GM13976 (cell line): ENCODE measurements at regions not wholly inside any gene's neighbourhood (a gene's known extent, or its start where the extent isn't known, plus 50 kb on each side); places are given as distances from the start of the nearest gene placed in this dataset.
A peak's percentile ranks its signal among the peaks of the same experiment; 100 is the strongest.

Experiments
- DNase-seq: peaks from one replicate; pipeline ENCODE4 v3.0.0; 2012; ENCODE audit warnings: low spot score
- CTCF ChIP-seq: IDR thresholded peaks from 2 replicates; pipeline ENCODE4 v1.5.1; 2012; ENCODE audit warnings: borderline replicate concordance, mild to moderate bottlenecking; ENCODE audit not compliant: insufficient read depth; ENCODE audit errors: extremely low read depth, missing control alignments, control extremely low read depth
- in situ Hi-C: fragments of 300-500 bp; cut with MboI; formaldehyde crosslinking; loops from one replicate; pipeline ENCODE4 v1.12.0; 2022; ENCODE audit warnings: low sequenced_read_pairs, mixed read lengths, inconsistent platforms; ENCODE audit not compliant: unreplicated experiment

GRCh38 chr15:70284438-70285214 lies 186.9 kb upstream of the TLE3 start:
- no peak for TF ChIP-seq CTCF
- in situ Hi-C loops, result no loop called here
- no peak for DNase-seq

DNA sequence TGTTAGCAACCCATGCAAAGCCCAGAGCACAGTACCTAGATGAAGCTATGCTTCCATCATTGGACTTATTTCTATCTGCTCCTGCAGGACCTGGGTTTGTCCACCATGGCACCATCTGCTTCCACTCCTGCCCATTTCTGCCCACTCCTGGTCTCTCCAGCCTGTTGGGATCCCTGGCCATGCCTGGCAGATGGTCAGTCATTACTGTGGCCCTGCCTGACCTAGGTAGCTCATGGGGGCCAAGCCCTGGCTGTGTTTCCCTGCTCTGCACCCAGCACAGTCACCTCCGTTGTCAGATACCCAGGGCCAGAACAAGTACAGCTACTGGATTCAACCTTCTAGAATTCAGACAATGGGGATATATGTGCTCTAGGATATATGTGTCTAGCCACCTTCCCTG lies 185.8 kb upstream of the TLE3 start:
- DNase-seq, result no peak
- no peak for TF ChIP-seq CTCF
- in situ Hi-C loops, result no loop called here

DNA sequence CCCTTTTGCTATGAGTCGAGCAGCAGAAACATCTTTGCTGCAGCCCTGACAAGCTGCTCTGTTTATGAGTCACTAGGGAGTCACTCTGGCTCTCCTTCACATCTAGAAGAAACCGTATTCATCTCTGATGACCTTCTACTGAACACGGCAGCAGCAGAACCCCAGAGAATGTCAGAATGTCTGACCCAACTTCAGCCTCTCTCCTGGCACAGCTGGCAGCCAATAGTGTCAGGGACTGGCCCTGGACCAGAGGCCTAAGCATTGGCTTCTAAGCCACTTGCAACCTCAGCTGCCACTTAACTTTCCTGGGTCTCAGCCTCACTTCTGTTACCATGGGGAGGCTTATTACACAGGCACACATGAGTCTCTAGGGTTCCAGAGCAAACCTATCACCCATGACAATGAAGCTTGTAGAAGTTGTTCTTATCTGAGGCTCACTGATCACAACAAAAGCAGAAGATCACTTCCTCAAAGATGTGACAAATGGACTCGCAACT lies 184.1 kb upstream of the TLE3 start:
- no peak for TF ChIP-seq CTCF

GRCh38 chr15:70281261-70281810 lies 183.6 kb upstream of the TLE3 start:
- TF ChIP-seq CTCF, result no peak
- in situ Hi-C loops, result no loop called here
- DNase-seq, result no peak

More for the DNA sequence above, 184.1 kb upstream of the TLE3 start:
- peak; percentile 42 for DNase-seq
- in situ Hi-C loops, result no loop called here

DNA sequence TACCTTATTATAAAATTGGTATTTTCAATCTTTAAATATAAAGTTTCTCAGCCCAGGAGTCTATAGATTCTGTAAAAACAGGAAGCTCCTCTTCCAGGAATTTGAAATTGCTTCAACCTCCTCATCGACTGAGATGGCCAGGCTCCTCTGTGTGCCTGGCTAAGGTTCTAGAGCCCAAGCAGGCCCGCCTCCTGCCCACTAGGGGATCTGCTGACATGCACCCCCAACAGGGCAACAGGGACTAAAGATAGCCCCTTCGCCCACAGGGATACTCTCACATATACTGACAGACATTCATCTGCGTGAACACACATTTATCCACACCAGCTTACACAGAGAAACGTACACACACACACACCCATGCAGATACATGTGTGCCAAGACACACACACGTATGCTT lies 183.1 kb upstream of the TLE3 start:
- TF ChIP-seq CTCF, result no peak

GRCh38 chr15:70279096-70279495 lies 181.4 kb upstream of the TLE3 start:
- in situ Hi-C loops, result no loop called here
- DNase-seq, result no peak
- no peak for TF ChIP-seq CTCF

More for the DNA sequence above, 183.1 kb upstream of the TLE3 start:
- no peak for DNase-seq
- in situ Hi-C loops, result no loop called here
